ENCODE measurements at regions not wholly inside any gene's neighbourhood (a gene's known extent, or its start where the extent isn't known, plus 50 kb on each side); places are given as distances from the start of the nearest gene placed in this dataset.

DNA sequence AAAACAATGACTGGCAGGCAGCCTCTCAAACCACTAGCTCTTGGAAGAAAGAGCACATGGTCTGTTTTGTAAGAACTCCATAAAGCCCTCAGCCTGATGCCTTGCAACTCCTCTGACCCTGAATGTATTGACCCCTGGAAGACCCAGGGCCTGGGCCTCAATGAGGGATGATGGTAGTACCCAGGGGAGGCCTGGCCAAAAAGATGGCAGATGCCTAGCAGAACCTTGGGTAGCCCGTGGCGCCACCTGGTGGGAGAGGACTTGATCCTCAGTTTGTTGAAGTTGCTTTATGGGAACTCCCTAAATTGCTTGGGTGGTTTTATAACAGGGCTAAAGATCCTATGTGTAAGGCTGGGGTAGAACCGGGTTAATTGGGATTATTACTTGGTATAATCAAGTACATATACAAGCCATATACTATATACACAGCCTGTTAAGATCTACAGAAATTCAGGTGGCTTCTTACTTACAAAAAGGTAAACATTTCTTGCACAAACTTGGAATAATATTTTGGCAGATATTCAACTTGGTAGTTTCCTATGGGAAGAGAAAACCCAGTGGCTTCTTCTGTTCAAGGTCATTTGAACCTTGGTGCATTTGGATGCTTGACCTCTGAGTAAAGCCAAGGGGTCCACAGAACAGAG is 95.8 kb upstream of the CACUL1 start:
- Histone ChIP-seq H3K9ac (ENCODE audit: low read depth in 1 of 2, low read length in 2 of 2) (no peak overlapping the region), H3K36me3 (ENCODE audit: control insufficient read depth in 2 of 2, insufficient read depth in 2 of 2, low read length in 2 of 2) (no peaks in the 10 kb centered on the region), H3K4me3 (ENCODE audit: low read length in 2 of 2) (no peak overlapping the region), H3K4me1 (ENCODE audit: control insufficient read depth in 2 of 2, insufficient read depth in 2 of 2, low read length in 2 of 2) (no peaks in the 10 kb centered on the region), H3K27me3 (ENCODE audit: control insufficient read depth in 2 of 2, insufficient read depth in 2 of 2, low read length in 2 of 2) (no peaks in the 10 kb centered on the region), H3K9me3 (ENCODE audit: control insufficient read depth in 2 of 2, low read length in 2 of 2) (no peaks in the 10 kb centered on the region), H3K27ac (ENCODE audit: low read depth in 2 of 2, low read length in 2 of 2) (no peak overlapping the region)

DNA sequence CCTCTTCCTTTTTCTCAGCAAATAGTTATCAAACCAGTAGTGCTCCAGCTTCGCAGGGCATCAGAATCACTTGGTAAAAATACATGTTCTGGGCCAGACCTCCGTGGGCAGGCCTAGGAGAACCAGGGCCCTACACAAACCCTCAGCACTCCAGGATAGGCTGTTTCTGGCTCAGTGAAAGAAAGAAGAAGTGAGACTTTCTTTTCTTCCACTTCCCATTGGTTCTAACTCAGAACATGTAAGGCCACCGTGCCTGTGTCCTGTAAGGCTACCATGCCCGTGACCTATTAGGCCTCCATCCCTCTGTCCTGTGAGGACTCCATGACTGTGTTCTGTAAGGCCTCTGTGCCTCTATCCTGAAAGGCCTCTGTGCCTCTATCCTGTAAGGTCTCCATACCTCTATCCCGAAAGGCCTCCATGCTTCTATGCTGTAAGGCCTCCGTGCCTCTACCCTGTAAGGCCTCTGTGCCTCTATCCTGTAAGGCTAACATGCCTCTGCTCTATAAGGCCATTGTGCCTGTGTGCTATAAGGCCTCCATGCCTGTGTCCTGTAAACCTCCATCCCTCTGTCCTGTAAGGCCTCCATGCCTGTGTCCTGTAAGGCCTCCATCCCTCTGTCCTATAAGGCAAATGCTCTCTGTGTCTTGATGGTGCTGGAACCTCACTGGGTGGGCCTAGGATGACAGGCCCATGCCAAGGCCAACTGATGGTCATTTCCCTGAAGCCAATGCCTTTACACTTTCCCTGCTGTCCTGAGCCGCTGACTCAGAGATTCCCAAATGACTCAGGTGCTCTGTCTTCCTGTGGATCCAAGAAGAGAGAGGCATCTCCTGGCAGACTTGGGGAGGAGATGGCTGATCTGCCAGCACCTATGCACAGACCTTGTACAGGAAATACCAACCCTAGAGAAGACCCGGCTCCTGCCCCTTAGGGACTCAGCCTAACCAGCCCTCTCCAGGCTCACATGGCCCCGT is 96.6 kb upstream of the CACUL1 start:
- Histone ChIP-seq H3K27ac (ENCODE audit: low read depth in 2 of 2, low read length in 2 of 2) (no peak overlapping the region), H3K9ac (ENCODE audit: low read depth in 1 of 2, low read length in 2 of 2) (no peak overlapping the region), H3K36me3 (ENCODE audit: control insufficient read depth in 2 of 2, insufficient read depth in 2 of 2, low read length in 2 of 2) (no peaks in the 10 kb centered on the region), H3K9me3 (ENCODE audit: control insufficient read depth in 2 of 2, low read length in 2 of 2) (no peaks in the 10 kb centered on the region), H3K4me1 (ENCODE audit: control insufficient read depth in 2 of 2, insufficient read depth in 2 of 2, low read length in 2 of 2) (no peaks in the 10 kb centered on the region), H3K4me3 (ENCODE audit: low read length in 2 of 2) (no peak overlapping the region), H3K27me3 (ENCODE audit: control insufficient read depth in 2 of 2, insufficient read depth in 2 of 2, low read length in 2 of 2) (no peaks in the 10 kb centered on the region)

DNA sequence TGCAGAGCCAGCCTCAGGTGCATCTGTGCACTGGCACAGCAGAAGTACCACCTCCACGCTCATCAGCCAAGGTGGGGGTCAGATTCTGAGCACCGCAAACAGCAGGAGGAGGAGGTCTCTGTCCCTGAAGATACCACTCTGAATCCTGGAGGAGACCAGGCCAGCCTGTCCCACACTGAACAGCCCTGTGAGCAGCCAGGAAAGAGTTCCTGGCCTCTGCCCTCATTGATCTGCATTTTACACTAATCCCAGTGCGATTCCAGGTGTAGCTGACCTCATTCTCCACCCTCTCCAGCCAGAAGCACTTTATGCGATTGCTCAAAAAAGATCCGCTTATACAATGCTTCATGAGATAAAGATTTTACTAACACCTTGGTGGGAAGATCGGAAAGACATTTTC is 99.1 kb upstream of the CACUL1 start:
- no peak overlapping the region for H3K27ac ChIP-seq (ENCODE audit: low read depth in 2 of 2, low read length in 2 of 2)
- H3K9me3 ChIP-seq (ENCODE audit: control insufficient read depth in 2 of 2, low read length in 2 of 2): no peaks in the 10 kb centered on the region
- no peaks in the 10 kb centered on the region for H3K4me1 ChIP-seq (ENCODE audit: control insufficient read depth in 2 of 2, insufficient read depth in 2 of 2, low read length in 2 of 2)
- no peak overlapping the region for H3K4me3 ChIP-seq (ENCODE audit: low read length in 2 of 2)
- H3K36me3 ChIP-seq (ENCODE audit: control insufficient read depth in 2 of 2, insufficient read depth in 2 of 2, low read length in 2 of 2): no peaks in the 10 kb centered on the region
- H3K9ac ChIP-seq (ENCODE audit: low read depth in 1 of 2, low read length in 2 of 2): no peak overlapping the region
- no peaks in the 10 kb centered on the region for H3K27me3 ChIP-seq (ENCODE audit: control insufficient read depth in 2 of 2, insufficient read depth in 2 of 2, low read length in 2 of 2)

DNA sequence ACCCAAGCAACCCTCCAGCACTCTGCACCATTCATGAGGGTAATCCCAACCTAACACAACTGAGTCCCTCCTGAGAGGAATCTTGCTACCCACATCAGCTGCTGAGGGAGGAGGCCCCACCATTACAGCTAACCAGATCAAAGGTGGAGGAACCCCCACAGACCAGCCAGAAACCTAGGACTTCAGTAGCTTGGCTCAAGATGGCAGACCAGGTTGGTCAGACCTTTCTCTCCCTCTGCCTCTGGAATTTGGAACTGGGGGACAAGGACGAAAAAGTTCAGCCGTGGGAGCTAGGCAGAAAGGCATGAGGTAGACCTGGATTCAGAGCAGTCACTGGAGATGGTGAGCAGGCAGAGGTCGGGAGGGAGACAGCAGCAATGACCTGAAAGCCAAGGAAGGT is 101.3 kb upstream of the CACUL1 start:
- Histone ChIP-seq H3K27ac (ENCODE audit: low read depth in 2 of 2, low read length in 2 of 2) (no peak overlapping the region), H3K36me3 (ENCODE audit: control insufficient read depth in 2 of 2, insufficient read depth in 2 of 2, low read length in 2 of 2) (no peaks in the 10 kb centered on the region)

DNA sequence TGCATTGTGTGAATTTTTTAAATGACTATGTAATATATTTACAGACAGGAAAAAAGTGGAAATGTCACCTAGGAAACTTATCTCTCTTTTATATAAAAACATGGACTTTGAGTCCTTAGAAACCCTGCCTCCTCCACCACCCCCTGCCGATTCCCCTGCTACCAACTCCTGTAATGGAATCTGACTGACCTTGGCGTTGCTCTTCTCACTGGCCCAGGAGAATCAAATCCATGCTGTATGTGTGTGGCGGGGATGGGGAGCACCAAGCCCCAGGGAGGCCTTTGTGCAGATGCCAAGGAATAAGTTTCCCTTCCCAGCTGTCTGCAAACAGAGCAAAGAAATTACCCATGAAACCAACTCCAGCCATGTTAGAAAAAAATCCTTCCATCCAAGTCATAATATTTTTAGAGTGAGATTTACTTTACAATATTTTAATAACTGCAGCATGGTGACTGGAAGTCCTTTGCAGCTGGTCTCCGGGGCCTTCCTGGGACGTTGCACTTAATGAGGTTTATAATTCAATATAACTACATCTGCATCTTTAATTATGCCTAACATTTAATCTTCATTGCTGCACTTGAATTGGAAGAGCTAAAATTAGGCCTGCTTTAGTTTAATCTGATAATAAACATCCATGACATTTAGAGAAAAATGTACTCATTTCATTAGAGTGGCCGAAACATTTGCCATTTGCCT is 111.4 kb upstream of the CACUL1 start:
- Histone ChIP-seq H3K27ac (ENCODE audit: low read depth in 2 of 2, low read length in 2 of 2) (no peak overlapping the region), H3K27me3 (ENCODE audit: control insufficient read depth in 2 of 2, insufficient read depth in 2 of 2, low read length in 2 of 2) (no peaks in the 10 kb centered on the region), H3K4me1 (ENCODE audit: control insufficient read depth in 2 of 2, insufficient read depth in 2 of 2, low read length in 2 of 2) (no peaks in the 10 kb centered on the region), H3K4me3 (ENCODE audit: low read length in 2 of 2) (no peak overlapping the region), H3K9me3 (ENCODE audit: control insufficient read depth in 2 of 2, low read length in 2 of 2) (no peaks in the 10 kb centered on the region), H3K9ac (ENCODE audit: low read depth in 1 of 2, low read length in 2 of 2) (no peak overlapping the region), H3K36me3 (ENCODE audit: control insufficient read depth in 2 of 2, insufficient read depth in 2 of 2, low read length in 2 of 2) (no peaks in the 10 kb centered on the region)

More for the DNA sequence above, 101.3 kb upstream of the CACUL1 start:
- H3K9me3 ChIP-seq (ENCODE audit: control insufficient read depth in 2 of 2, low read length in 2 of 2): no peaks in the 10 kb centered on the region
- no peaks in the 10 kb centered on the region for H3K27me3 ChIP-seq (ENCODE audit: control insufficient read depth in 2 of 2, insufficient read depth in 2 of 2, low read length in 2 of 2)
- H3K4me3 ChIP-seq (ENCODE audit: low read length in 2 of 2): no peak overlapping the region
- H3K4me1 ChIP-seq (ENCODE audit: control insufficient read depth in 2 of 2, insufficient read depth in 2 of 2, low read length in 2 of 2): no peaks in the 10 kb centered on the region
- no peak overlapping the region for H3K9ac ChIP-seq (ENCODE audit: low read depth in 1 of 2, low read length in 2 of 2)

DNA sequence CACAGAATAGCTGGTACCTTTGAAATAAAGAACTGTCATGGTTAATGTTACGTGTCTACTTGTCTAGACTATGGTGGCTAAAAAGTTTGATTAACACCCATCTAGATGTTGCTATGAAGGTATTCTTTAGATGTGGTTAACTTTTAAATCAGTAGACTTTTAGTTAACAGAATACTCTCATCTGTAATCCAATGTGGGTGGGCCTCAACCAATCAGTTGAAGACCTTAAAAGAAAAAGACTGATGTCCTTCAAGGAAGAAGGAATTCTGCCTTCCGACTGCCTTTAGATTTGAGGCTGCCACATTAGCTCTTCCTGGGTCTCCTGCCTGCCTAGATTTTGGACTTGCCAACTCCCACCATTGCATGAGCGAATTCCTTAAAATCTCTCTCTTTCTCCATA is 113.0 kb upstream of the CACUL1 start:
- Histone ChIP-seq H3K4me1 (ENCODE audit: control insufficient read depth in 2 of 2, insufficient read depth in 2 of 2, low read length in 2 of 2) (no peaks in the 10 kb centered on the region), H3K27me3 (ENCODE audit: control insufficient read depth in 2 of 2, insufficient read depth in 2 of 2, low read length in 2 of 2) (no peaks in the 10 kb centered on the region), H3K4me3 (ENCODE audit: low read length in 2 of 2) (no peak overlapping the region), H3K27ac (ENCODE audit: low read depth in 2 of 2, low read length in 2 of 2) (no peak overlapping the region), H3K9me3 (ENCODE audit: control insufficient read depth in 2 of 2, low read length in 2 of 2) (no peaks in the 10 kb centered on the region), H3K36me3 (ENCODE audit: control insufficient read depth in 2 of 2, insufficient read depth in 2 of 2, low read length in 2 of 2) (no peaks in the 10 kb centered on the region), H3K9ac (ENCODE audit: low read depth in 1 of 2, low read length in 2 of 2) (no peak overlapping the region)

DNA sequence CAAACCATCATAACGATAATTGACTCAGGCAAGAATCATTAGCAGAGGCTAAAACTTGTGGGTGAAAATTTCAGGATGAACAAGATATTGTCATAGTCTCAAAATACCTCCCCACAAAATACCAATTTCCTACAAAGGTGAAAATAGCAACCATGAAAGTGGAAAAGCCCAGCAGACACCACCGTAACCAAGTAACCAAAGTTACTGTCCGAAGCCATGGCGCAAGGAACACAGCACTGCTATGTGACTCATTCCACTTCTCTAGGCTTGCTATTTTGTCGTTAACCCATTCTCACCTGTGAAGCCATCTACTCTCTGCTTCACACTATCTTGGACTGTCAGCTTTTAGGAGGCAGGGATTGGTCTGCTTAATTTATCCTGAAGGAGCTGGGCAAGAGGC is 113.8 kb upstream of the CACUL1 start:
- H3K4me1 ChIP-seq (ENCODE audit: control insufficient read depth in 2 of 2, insufficient read depth in 2 of 2, low read length in 2 of 2): no peaks in the 10 kb centered on the region
- H3K9me3 ChIP-seq (ENCODE audit: control insufficient read depth in 2 of 2, low read length in 2 of 2): no peaks in the 10 kb centered on the region
- no peaks in the 10 kb centered on the region for H3K36me3 ChIP-seq (ENCODE audit: control insufficient read depth in 2 of 2, insufficient read depth in 2 of 2, low read length in 2 of 2)
- H3K9ac ChIP-seq (ENCODE audit: low read depth in 1 of 2, low read length in 2 of 2): no peak overlapping the region
- H3K4me3 ChIP-seq (ENCODE audit: low read length in 2 of 2): no peak overlapping the region
- no peaks in the 10 kb centered on the region for H3K27me3 ChIP-seq (ENCODE audit: control insufficient read depth in 2 of 2, insufficient read depth in 2 of 2, low read length in 2 of 2)
- H3K27ac ChIP-seq (ENCODE audit: low read depth in 2 of 2, low read length in 2 of 2): no peak overlapping the region

DNA sequence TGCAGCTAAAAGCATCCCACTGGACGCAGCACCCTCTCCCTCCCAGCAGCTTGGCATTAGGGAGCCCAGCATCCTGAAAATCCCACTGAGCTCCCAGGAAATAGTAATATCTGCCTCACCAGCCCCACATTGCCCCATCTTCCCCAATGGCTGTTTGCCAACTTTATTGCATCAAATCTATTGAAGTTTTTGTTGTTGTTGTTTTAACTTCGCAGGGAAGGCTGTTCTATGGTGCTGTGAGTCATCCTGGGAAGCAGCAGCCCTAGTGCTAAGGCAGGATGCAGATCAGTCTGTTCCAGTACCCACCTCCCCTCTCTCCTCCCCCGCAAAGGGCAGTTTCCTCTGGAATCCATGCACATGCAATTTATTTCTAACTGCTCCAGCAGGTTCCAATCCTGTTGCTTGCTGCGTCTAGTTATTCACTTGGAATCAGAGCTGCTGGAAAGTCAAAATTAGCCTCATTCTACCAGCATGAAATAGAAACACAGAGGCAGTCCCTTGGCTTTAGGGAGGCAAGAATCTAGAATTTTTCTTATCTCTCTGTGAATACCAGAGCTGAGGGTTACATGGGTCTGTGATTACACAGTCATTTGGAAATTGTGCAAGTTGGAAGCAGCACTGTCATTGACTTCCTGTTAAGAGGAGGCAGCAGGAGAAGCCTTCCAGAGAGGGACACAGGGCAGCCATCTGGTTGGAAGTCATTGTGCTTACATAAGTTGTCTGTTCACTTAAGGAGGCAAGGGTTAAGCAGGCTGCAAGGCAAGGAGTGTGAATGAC is 115.9 kb upstream of the CACUL1 start:
- Histone ChIP-seq H3K9me3 (ENCODE audit: control insufficient read depth in 2 of 2, low read length in 2 of 2) (no peaks in the 10 kb centered on the region), H3K27ac (ENCODE audit: low read depth in 2 of 2, low read length in 2 of 2) (no peak overlapping the region), H3K4me3 (ENCODE audit: low read length in 2 of 2) (no peak overlapping the region), H3K36me3 (ENCODE audit: control insufficient read depth in 2 of 2, insufficient read depth in 2 of 2, low read length in 2 of 2) (no peaks in the 10 kb centered on the region), H3K9ac (ENCODE audit: low read depth in 1 of 2, low read length in 2 of 2) (no peak overlapping the region), H3K4me1 (ENCODE audit: control insufficient read depth in 2 of 2, insufficient read depth in 2 of 2, low read length in 2 of 2) (no peaks in the 10 kb centered on the region), H3K27me3 (ENCODE audit: control insufficient read depth in 2 of 2, insufficient read depth in 2 of 2, low read length in 2 of 2) (no peaks in the 10 kb centered on the region)

DNA sequence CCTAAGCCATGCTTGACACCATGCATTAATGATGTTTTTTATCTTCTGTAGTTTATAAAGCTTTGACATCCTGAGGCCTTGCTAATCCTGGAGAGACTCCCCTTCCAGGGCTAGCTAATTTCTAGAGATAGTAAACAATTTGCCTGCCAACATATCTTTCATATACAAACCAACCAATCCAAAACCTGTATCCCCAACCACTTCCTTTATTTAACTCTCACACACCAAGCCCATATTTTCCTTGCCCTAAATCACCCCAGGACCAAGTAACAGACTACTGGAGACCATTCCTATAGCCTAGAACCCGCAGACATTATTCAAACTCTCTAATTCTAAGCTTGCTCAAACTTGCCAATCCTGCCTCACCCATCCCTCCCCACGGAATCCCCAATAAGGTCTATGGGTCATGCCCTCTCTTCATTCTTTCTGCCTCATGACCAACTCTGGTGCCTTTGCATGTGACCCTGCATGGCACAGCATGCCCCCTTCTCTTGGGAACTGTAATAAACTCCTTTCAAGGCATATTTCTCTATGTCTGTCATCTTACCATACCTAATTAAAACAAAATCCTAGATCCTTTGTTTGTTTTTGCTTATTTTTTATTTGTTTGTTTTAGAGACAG is 116.6 kb upstream of the CACUL1 start:
- Histone ChIP-seq H3K36me3 (ENCODE audit: control insufficient read depth in 2 of 2, insufficient read depth in 2 of 2, low read length in 2 of 2) (no peaks in the 10 kb centered on the region), H3K9me3 (ENCODE audit: control insufficient read depth in 2 of 2, low read length in 2 of 2) (no peaks in the 10 kb centered on the region), H3K27ac (ENCODE audit: low read depth in 2 of 2, low read length in 2 of 2) (no peak overlapping the region), H3K4me3 (ENCODE audit: low read length in 2 of 2) (no peak overlapping the region), H3K4me1 (ENCODE audit: control insufficient read depth in 2 of 2, insufficient read depth in 2 of 2, low read length in 2 of 2) (no peaks in the 10 kb centered on the region), H3K9ac (ENCODE audit: low read depth in 1 of 2, low read length in 2 of 2) (no peak overlapping the region), H3K27me3 (ENCODE audit: control insufficient read depth in 2 of 2, insufficient read depth in 2 of 2, low read length in 2 of 2) (no peaks in the 10 kb centered on the region)

Data from mucosa of rectum (tissue), 2 donors.